ENCODE measurements at regions not wholly inside any gene's neighbourhood (a gene's known extent, or its start where the extent isn't known, plus 50 kb on each side); places are given as distances from the start of the nearest gene placed in this dataset.

DNA sequence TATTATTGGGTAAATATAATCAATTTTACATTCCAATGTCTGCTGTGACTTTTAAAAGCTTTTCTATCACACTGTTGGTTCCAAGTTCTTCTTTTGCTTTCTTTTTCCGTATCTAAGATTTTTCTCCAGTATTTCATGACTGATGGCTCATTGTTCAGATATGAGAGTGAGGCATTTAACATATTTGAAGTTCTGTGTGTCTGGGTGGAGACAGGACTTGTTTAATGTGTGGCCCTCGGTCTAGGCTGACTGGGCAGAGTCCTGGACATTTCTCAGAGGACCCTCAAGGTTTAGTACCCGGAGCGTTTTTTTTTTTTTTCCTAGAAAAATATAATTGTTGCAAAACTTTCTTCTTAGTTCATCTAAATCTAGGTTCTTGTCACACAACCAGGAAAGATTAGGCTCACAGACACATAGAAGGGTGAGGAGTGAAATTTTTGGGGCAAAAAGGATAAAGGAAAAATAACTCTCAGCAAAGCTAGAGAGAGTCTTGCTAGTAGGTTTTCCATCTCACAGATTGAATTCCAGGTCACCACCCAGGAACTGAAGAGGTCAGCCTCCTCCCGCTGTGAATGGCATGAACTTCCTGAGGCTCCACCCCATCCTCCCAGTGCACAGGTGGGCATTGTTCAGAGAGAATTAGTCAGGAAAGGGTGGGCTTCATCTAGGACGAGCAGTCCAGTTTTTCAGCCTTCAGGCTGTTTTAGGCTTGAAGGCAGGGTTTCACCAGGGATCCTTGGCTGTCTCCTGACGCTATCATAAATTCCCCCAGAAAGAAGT, 1002.4 kb upstream of the PCDH9 start:
- TF ChIP-seq EZH2phosphoT487 (IDR thresholded peaks at IDR 0.05; ENCODE audit: low read length) (no peak), EZH2 (optimal IDR thresholded peaks at IDR 0.05; ENCODE audit: low read depth, low read length) (no peak)
- TF ChIP-seq, protein P1, sequence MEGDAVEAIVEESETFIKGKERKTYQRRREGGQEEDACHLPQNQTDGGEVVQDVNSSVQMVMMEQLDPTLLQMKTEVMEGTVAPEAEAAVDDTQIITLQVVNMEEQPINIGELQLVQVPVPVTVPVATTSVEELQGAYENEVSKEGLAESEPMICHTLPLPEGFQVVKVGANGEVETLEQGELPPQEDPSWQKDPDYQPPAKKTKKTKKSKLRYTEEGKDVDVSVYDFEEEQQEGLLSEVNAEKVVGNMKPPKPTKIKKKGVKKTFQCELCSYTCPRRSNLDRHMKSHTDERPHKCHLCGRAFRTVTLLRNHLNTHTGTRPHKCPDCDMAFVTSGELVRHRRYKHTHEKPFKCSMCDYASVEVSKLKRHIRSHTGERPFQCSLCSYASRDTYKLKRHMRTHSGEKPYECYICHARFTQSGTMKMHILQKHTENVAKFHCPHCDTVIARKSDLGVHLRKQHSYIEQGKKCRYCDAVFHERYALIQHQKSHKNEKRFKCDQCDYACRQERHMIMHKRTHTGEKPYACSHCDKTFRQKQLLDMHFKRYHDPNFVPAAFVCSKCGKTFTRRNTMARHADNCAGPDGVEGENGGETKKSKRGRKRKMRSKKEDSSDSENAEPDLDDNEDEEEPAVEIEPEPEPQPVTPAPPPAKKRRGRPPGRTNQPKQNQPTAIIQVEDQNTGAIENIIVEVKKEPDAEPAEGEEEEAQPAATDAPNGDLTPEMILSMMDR (IDR thresholded peaks at IDR 0.05; ENCODE audit: low read length), result no peak
